Central memory CD8-positive, alpha-beta T cell (primary cell): ENCODE measurements at regions not wholly inside any gene's neighbourhood (a gene's known extent, or its start where the extent isn't known, plus 50 kb on each side); places are given as distances from the start of the nearest gene placed in this dataset.
A peak's percentile ranks its signal among the peaks of the same experiment; 100 is the strongest.

Experiments used
- ATAC-seq: fragments of 150-1000 bp; cut with Tn5 transposase; replicated peaks from 2 replicates; pipeline ENCODE4 v1.10.0; 2022; ENCODE audit warnings: mild to moderate bottlenecking, moderate FRiP score, moderate number of reproducible peaks; ENCODE audit not compliant: poor library complexity, severe bottlenecking; ENCODE audit errors: extremely low read depth
- DNase-seq, 2 donors: peaks; one replicate each; pipeline ENCODE4 v3.0.0; 2021; ENCODE audit warnings: low spot score in 2 of 2
- H3K27ac Mint-ChIP-seq: one replicate; pipeline ENCODE4 v1.8.0; 2022; ENCODE audit warnings: low read depth, mild to moderate bottlenecking, moderate library complexity, mixed read lengths
- H3K27me3 Mint-ChIP-seq: one replicate; pipeline ENCODE4 v1.8.0; 2022; ENCODE audit warnings: mixed read lengths
- H3K36me3 Mint-ChIP-seq: one replicate; pipeline ENCODE4 v1.8.0; 2022; ENCODE audit warnings: mild to moderate bottlenecking, moderate library complexity, mixed read lengths; ENCODE audit not compliant: insufficient read depth
- H3K4me1 Mint-ChIP-seq: one replicate; pipeline ENCODE4 v1.8.0; 2022; ENCODE audit warnings: mixed read lengths
- H3K4me3 Mint-ChIP-seq: one replicate; pipeline ENCODE4 v1.8.0; 2022; ENCODE audit warnings: mild to moderate bottlenecking, moderate library complexity, mixed read lengths
- H3K9me3 Mint-ChIP-seq: one replicate; pipeline ENCODE4 v1.8.0; 2022; ENCODE audit warnings: mixed read lengths

DNA sequence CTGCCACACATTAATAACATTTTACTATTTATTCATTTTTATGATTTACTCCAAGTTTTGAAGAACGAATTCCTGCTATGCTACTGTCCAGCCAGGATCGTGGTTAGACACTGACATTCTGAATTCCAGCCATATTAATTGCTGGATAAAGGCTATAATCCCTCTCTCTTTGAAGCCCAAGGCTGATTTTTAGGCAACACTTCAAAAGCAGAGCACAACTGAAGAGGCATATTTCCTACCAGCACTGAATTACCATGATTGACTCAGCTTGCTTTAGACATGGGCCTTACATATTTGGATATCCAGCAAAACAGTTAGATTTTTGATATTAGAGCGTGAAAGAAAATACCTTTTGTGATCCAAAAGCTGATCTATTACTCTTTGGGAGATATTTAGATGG, 205.0 kb downstream of the ZIC1 start:
- Mint-ChIP-seq H3K4me1 (no peaks in the 10 kb centered on the region), H3K36me3 (no peaks in the 10 kb centered on the region), H3K9me3 (peaks cover 11% of the 10 kb centered on the region), H3K27ac (no peak overlapping the region), H3K4me3 (no peak overlapping the region), H3K27me3 (no peaks in the 10 kb centered on the region)
- DNase-seq (no peak), ATAC-seq (no peak)

DNA sequence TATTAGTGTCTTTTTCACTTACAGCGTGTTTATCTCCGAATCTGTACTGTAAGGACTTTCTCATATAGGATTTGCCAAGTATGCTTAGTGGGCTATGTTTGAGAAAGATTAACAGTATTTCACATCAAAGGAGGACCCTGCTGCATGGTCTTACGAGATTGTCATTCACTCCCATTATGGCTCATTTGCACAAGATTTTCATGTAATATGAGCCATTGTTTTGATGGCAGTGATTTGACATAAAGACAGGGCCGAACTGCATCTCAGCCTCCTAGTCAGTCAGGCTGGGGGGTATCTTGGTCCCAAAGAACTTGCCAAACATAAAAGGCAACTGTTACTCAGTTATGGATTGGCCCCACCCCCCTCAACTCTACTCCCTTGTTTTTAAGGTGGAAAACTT, 205.9 kb downstream of the ZIC1 start:
- H3K36me3 Mint-ChIP-seq: no peaks in the 10 kb centered on the region
- no peak for ATAC-seq

DNA sequence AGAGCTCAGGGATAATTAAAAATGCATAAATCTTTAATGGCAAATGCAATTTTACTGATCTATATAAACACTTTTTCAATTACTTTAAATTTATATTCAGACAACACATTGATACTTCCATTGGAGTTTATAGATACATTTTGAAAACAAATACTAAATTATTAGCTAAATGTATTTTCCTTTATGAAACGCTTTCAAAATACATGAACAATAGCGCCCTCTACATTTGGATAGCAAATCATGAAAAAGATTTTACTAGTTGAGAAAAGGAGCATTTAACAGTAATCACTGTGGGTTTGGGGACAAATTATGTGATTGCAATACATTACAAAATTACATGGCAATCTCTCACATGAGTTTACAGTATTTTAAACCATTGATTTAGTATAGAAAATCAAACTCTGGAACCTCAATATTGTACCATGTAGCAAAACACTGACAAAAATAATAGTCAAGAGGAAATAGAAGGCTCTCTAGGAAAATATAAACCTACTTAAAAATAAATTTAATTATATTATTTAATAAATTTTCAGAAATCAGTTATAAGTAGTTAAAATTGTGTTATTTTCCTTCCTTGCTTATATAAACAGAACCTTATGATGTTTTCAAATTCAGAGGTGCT, 207.9 kb downstream of the ZIC1 start:
- H3K27me3 Mint-ChIP-seq: no peaks in the 10 kb centered on the region
- no peak for DNase-seq
- H3K4me3 Mint-ChIP-seq: no peak overlapping the region

More for the DNA sequence above, 205.9 kb downstream of the ZIC1 start:
- Mint-ChIP-seq H3K9me3 (peaks cover 11% of the 10 kb centered on the region), H3K27ac (no peak overlapping the region), H3K4me3 (no peak overlapping the region), H3K27me3 (no peaks in the 10 kb centered on the region), H3K4me1 (no peaks in the 10 kb centered on the region)
- DNase-seq: no peak

DNA sequence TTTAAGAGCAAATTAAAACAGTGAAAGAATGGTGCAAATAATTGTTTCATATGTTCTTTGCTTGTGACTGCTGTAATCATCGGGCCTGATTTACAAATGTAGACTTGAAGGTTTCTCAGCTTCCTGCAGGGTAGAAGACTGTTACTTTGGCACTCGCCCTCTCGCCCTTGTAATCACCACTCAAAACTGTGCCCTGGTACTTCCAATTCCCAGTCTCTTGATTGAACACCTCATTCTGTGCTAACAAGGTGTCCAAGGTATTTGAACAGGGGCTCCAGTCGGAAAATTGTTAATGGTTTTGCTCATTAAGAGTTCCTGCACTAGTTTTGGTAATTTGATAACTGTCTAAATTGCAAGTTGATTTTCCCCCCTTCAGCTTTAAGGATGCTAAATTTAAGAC, 209.5 kb downstream of the ZIC1 start:
- H3K27ac Mint-ChIP-seq: no peak overlapping the region
- H3K36me3 Mint-ChIP-seq: no peaks in the 10 kb centered on the region
- H3K9me3 Mint-ChIP-seq: peaks cover 14% of the 10 kb centered on the region
- no peak overlapping the region for H3K4me3 Mint-ChIP-seq
- no peak for DNase-seq
- H3K4me1 Mint-ChIP-seq: no peaks in the 10 kb centered on the region
- no peaks in the 10 kb centered on the region for H3K27me3 Mint-ChIP-seq
- no peak for ATAC-seq

More for the DNA sequence above, 207.9 kb downstream of the ZIC1 start:
- no peaks in the 10 kb centered on the region for H3K36me3 Mint-ChIP-seq
- H3K27ac Mint-ChIP-seq: no peak overlapping the region
- ATAC-seq: no peak
- peaks cover 5% of the 10 kb centered on the region for H3K9me3 Mint-ChIP-seq
- no peaks in the 10 kb centered on the region for H3K4me1 Mint-ChIP-seq

DNA sequence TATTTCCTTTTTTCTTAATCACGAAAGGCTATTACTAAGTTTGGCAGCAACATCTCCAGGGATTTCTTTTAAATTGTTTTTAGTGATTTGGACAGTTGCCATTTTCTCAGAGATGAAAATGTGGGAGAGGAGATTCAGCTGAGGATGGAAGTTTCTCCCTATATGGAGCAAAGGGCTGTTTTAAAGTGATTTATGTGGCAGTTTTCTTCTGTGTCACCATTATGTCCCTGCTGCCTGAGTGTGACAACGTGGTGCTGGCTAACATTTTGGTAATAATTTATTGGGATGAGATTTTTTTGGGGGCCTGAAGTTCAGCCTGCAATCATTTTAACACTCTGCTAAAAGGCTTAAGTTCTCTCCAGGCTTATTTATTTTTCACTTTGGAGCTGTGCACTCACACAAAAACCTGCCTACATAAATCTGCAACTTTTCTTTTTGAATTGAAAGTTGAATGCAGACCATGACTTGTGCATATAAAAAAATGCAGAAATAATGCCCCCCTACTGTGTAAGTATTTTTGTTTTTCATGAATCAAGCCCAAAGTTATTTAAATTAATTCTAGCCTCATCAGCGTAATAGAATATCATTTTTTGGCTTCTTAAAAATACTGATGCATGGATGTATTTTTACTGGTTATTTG, 210.9 kb downstream of the ZIC1 start:
- no peaks in the 10 kb centered on the region for H3K4me1 Mint-ChIP-seq
- no peaks in the 10 kb centered on the region for H3K36me3 Mint-ChIP-seq
- no peak overlapping the region for H3K27ac Mint-ChIP-seq
- peaks cover 14% of the 10 kb centered on the region for H3K9me3 Mint-ChIP-seq
- DNase-seq: no peak
- no peak for ATAC-seq
- H3K4me3 Mint-ChIP-seq: no peak overlapping the region
- no peaks in the 10 kb centered on the region for H3K27me3 Mint-ChIP-seq

DNA sequence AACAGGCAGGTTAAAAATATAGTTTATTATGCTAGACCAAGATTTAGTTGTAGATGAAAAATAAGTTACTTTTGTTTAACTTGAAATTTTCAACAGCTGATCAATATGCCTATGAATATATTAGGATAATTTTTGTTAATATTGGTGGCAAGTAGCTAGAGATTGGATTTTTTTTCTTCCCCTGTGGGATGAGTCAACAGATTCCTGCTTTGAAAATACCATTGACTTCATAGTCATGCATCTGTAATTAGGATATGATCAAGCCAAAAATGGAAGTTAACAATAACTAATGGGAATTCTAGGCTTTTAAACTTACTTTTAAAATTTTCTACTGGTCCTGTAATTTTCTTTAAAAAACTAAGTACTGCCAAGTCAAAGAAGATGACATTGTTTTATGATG, 211.7 kb downstream of the ZIC1 start:
- H3K27me3 Mint-ChIP-seq: no peaks in the 10 kb centered on the region
- H3K9me3 Mint-ChIP-seq: peaks cover 19% of the 10 kb centered on the region
- H3K36me3 Mint-ChIP-seq: no peaks in the 10 kb centered on the region

DNA sequence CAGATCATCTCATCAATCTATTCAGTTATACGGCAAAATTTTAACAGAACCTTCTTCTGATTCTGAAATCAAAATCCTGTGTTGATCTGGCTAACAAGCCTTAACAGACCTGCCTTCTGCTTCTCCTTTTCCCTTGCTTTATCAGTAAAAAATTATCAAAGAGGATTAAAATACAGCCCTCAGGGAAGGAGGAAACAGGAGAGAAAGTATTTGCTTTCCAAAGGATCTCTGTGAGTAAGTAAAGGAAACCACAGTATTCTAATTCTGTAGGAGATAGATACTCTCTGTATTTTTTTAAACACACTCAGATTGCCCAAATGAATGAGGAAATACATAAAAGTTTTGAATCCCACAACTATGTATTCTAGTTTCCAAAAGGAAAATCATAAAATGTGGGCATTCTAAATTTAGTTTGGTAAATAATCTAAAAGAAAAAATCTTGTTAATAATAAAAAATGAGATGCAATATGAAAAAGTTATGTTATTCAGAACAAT, 221.8 kb downstream of the ZIC1 start:
- ATAC-seq: no peak
- no peaks in the 10 kb centered on the region for H3K4me1 Mint-ChIP-seq

More for the DNA sequence above, 211.7 kb downstream of the ZIC1 start:
- H3K4me1 Mint-ChIP-seq: no peaks in the 10 kb centered on the region
- no peak overlapping the region for H3K4me3 Mint-ChIP-seq
- DNase-seq (no peak), ATAC-seq (no peak)
- no peak overlapping the region for H3K27ac Mint-ChIP-seq

DNA sequence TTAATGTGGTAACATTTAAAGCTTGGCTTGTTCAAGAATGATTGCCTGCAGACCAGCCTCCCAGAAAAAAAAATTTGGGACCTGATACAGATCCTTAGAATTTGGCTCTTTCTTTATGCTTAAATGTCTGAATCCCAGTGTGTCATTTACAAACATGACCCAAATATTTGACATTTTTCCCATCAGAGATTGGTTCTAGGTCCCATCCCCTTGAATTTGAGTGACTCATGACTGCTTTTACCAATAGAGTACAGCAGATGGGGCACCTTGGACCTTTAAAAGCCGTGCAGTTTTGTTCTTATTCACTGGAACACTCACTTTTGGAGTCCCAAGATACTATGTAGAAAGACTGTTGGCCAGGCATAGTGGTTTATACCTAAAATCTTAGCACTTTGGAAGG, 231.6 kb downstream of the ZIC1 start:
- Mint-ChIP-seq H3K4me1 (no peaks in the 10 kb centered on the region), H3K9me3 (peaks cover 20% of the 10 kb centered on the region), H3K36me3 (no peaks in the 10 kb centered on the region), H3K4me3 (no peak overlapping the region), H3K27me3 (no peaks in the 10 kb centered on the region), H3K27ac (no peak overlapping the region)
- DNase-seq (no peak), ATAC-seq (no peak)

More for the DNA sequence above, 221.8 kb downstream of the ZIC1 start:
- Mint-ChIP-seq H3K36me3 (no peaks in the 10 kb centered on the region), H3K27ac (no peak overlapping the region), H3K27me3 (no peaks in the 10 kb centered on the region), H3K4me3 (no peak overlapping the region), H3K9me3 (peaks cover 7% of the 10 kb centered on the region)
- no peak for DNase-seq

DNA sequence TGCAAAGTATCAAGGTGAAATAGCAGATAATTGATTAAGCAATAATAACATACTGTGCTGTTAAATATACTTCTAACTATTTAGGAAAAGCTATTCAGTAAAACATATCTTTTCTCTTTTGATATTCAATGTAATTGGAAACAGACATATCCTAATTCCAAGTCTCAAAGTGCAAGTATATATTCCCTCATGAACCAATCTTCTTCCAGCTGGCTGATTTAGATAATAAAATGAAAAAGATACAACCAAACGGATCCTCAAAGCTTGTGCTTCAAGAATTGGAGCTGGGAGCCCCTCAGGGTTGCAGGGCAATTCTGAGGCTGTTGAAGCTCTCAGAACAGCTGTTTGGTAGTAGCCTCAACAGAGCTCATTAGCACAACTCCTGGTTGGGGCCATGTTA, 236.6 kb downstream of the ZIC1 start:
- no peak for ATAC-seq
- Mint-ChIP-seq H3K36me3 (no peaks in the 10 kb centered on the region), H3K4me1 (no peaks in the 10 kb centered on the region), H3K9me3 (peaks cover 16% of the 10 kb centered on the region), H3K27ac (no peak overlapping the region), H3K27me3 (no peaks in the 10 kb centered on the region), H3K4me3 (no peak overlapping the region)
- DNase-seq: no peak

DNA sequence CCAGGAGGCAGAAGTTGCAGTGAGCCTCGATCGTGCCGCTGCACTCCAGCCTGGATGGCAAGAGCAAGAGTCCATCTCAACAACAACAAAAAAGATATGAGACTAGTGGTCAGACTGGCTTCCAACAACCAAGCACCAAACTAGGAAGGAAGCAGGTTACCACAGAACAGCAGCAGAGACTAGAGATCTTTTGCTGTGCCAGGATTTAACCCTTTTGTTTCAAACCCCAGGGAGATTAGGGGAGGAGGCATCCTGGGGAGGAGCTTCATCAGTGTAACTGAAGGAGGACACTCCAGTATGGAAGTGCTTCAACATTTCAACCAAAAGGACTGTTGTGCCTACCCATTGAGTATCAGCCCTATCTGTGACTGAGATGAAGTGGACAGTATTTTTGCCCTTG, 240.3 kb downstream of the ZIC1 start:
- no peaks in the 10 kb centered on the region for H3K27me3 Mint-ChIP-seq
- H3K9me3 Mint-ChIP-seq: peaks cover 16% of the 10 kb centered on the region
- H3K4me1 Mint-ChIP-seq: no peaks in the 10 kb centered on the region
- no peak overlapping the region for H3K4me3 Mint-ChIP-seq
- peak; percentile 19 for ATAC-seq
- no peak overlapping the region for H3K27ac Mint-ChIP-seq
- no peak for DNase-seq
- H3K36me3 Mint-ChIP-seq: no peaks in the 10 kb centered on the region

DNA sequence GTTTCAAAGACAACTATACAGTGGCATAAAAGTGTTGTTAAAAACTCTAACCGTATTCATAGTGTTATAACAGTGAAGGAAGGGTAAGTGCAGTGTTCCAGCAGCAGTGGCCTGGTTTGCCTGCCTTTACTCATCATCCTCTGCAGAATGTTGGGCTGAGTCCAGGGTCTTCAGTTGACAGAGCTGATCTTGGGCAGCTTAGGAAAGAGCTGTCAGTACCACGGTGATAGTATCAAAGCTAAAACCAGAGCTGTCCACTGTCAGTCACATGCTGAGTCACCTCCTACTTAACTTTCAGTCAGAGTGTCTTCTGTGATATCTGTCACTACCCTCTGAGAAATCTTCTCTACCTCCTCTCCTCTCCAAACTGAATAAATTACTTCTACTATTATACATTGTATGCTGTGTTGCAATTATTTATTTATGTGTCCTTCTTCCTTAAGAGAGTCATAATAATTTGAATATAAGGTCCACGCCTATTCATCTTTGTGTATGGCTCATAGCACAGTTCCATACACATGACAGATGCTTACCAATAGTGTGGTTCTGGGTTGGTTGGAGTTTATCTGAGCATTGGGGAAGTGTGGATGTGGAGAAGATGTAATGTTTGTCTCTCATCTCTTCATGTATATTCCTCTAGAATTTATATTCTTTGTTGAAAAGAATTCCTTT, 242.1 kb downstream of the ZIC1 start:
- ATAC-seq (no peak), DNase-seq (no peak)
- Mint-ChIP-seq H3K4me1 (no peaks in the 10 kb centered on the region), H3K27me3 (no peaks in the 10 kb centered on the region), H3K27ac (no peak overlapping the region), H3K36me3 (no peaks in the 10 kb centered on the region), H3K4me3 (no peak overlapping the region), H3K9me3 (peaks cover 13% of the 10 kb centered on the region)

DNA sequence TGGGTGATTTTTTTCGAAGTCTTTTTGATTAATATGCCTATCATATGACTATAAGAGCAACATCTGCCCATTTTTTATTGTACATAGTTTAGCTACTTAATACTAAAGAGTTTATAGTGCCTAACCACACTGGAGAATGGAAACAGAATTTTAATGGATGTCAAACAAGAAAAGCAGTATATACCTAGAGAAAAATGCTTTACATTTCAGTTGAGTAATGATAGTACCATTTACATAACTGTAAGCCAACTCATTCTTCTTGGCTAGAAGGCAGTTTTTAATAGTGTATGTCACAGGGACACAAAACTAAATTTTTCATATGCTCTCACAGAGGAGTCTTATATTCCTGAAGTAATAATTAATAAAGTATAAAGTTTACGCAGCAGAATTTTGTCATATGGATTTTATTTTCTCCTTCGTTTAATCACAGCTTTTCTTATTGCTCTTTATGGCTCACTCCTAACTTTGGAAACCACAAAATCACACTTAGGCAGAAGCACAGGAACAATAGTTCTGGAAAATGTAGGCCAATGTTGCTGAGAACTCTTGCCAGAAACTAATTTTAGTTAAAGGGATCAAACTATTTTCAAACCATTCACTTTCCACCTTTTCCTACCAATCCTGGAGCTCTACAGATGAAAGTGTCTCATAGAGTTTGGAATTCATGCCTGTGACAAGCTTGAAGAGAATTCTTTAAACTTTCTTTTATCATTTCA, 243.6 kb downstream of the ZIC1 start:
- Mint-ChIP-seq H3K4me3 (no peak overlapping the region), H3K9me3 (peaks cover 5% of the 10 kb centered on the region), H3K36me3 (no peaks in the 10 kb centered on the region), H3K4me1 (no peaks in the 10 kb centered on the region), H3K27me3 (no peaks in the 10 kb centered on the region), H3K27ac (no peak overlapping the region)
- ATAC-seq: no peak
- no peak for DNase-seq
